GM19455 (cell line): ENCODE measurements at regions not wholly inside any gene's neighbourhood (a gene's known extent, or its start where the extent isn't known, plus 50 kb on each side); places are given as distances from the start of the nearest gene placed in this dataset.

Source experiments
- ATAC-seq: cut with Tn5 transposase; IDR thresholded peaks from one replicate; pipeline ENCODE4 v1.9.1; 2021; ENCODE audit not compliant: unreplicated experiment

DNA sequence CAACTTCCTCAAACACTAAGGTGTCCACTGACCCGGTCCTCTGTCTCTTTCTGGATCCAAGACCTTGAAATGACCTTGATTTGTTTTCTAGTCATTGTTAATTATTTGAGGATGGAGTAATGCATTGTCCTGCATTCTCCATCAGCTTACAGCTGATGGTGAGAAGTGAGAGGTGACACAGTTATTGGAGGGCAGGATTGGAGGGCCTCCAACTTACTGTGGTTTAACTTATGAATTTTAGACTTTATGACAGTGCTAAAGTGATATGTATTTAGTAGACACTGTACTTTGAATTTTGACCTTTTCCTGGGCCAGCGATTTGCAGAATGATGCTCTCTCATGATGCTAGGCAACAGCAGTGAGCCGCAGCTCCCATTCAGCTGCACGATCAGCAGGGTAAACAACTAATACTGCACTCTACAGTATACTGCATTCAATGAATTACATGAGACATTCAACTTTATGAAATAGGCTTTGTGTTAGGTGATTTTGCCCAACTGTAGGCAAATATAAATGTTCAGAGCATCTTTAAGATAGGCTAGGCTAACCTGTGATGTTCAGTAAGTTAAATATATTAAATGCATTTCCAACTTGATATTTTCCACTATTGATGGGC lies 200.0 kb upstream of the MEX3C start:
- ATAC-seq = no peak

GRCh38 chr18:51398104-51398503 lies 200.6 kb upstream of the MEX3C start:
- no peak for ATAC-seq

DNA sequence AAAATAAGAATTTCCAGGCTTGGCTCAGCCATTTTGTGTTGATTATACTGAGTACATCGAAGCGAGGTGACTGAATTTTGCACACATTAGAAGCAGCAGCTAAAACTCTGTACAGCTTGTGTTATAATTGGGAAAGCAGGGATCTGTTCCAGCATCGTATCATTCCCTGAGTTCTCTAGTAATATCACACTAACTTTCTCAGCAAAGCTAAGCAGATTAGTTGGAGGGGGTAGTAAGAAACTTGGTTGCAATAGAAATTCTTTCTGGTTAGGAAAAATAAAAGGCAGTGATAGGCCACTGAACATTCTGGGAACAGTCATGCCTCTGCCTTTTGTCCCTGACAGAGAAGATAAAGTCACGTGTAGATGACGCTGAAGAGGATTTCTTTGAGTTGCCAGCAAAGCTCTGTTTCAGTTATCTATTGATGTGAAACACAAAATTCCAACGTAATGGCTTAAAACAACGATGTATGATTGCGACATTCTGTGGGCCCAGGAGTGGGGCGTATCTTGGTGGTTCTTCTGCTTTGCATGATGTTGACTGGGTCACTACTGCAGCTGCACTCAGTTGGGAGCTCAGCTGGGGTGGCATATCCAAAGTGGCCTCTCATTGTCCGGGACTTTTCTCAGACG lies 202.1 kb upstream of the MEX3C start:
- no peak for ATAC-seq

DNA sequence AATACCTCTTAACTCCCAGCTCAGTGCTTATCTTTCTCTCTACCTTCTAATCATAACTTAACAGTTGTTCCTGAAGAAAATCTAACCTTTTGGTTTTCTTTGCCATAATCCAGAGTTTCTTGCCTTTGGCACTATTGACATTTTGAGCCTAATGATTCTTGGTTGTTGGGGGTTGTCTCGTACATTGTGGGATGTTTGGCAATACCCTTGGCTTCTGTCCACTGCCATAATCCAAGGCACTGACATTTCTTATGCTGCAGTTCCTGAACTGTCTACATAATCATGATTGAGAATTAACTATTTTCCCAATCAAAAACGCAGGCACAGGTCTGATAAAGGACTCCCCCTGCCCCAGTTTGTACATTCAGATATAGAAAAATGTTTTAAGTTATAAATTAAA lies 203.2 kb upstream of the MEX3C start:
- ATAC-seq = no peak

DNA sequence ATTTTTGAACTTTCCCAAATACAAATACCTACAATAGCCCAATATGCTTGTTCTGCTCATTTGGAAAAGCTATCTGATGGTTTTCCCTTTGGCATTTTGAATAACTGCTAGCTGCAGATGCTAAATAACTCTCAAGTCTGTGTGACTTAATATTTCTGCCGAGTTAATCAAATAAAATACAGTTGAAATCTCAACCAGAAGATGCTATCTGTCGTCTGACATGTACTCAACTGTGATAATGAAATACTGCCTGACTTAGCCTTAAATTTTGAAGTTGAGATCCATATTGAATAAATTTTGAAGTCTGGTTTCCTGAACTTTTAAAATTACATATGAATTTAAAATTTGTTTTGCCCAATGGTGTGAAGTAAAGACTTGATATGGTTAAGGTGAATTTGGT lies 204.4 kb upstream of the MEX3C start:
- ATAC-seq = no peak

GRCh38 chr18:51404620-51405019 lies 207.1 kb upstream of the MEX3C start:
- no peak for ATAC-seq

DNA sequence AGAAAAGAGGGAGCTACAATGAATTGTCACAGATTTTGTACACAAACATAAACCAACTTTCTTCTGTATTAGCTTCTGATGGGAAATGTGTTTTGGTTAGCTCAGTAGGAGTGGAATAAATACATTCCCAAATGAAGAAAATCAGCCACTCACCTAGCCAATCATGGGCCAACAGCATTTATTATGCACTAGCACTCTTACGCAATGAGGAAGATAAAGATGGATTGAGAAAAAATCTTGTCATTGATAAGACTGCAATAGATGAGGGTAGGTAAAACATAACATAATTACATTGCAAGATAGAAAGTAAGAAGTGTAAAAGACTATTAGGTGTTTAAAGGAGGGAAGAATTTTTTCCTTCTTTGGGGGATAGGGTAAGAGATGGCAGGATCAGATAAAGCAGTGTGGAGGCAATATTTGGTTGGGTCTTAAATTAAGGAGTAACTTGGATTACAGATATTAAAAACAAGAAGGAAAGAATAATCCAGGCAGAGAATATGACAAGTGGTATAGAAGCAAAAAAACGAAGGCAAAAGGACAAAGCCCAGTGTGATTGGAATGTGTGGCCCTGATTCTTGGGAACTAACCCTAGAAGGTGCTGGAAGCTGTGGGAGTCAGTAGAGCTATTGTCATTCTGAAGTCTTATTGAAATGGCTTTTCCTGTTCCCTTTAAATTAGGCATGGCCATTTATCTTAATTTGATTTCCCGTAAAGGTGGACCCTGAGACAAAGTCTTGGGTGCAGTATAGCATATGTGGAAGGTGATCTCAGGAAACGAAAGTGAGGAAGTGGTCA lies 208.4 kb upstream of the MEX3C start:
- no peak for ATAC-seq

DNA sequence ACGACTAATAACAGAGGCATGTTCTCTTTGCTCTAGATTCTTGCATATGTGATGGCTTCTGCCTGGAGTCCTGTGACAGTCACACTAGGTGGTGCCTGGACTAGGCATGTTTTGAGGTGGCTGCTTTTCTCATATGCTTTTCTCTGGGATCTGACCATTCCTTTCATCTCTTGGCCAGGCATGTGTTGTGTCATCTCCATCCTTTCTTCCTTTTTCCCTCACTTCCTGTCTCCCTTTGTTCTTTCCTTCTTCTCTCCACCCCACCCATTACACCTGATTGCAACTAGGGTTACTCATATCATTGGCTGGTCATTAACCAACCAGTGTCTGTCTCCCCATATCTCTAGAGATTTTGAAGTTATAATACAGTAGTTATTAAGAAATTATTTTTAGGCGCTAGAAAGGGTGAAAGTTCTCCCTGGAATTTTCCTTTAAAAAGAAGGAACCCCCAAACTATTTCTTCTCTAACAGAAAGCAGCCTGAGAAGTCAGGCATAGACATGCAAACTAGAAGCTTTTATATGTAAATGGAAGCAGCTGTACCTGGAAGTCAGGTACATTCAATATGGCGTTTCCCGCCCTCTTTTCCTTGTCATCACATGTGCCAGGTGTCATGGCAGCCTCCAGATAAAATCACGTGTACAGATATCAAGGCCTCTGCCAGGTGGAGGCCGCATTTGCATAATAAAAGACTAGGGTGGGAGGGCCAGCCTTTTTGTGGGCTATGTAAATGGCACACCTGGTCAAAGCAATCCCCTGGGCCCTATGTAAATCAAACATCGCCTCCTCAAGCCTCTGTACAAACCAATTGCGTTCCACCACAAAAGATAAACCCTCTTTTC lies 220.4 kb upstream of the MEX3C start:
- no peak for ATAC-seq

DNA sequence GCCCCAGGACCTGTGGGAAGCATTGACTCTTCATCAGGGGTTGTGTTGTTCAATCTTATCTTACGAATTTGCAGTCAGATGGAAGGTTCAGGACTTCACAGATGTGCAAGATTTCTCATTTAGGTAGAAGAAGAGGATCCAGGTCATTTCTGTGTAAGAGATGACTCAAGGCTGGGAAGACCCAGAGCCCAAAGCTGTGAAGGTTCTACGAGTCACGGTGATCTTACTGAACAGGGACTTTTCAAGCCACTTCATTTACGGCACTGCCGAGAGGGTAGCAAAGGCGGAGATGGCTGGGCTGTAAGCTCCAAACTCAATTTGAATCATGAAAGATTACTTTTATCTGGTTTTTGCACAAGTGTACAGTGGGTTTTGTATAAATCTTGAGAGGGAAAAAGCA lies 228.0 kb upstream of the MEX3C start:
- ATAC-seq = no peak

GRCh38 chr18:51425889-51426288 lies 228.4 kb upstream of the MEX3C start:
- no peak for ATAC-seq

DNA sequence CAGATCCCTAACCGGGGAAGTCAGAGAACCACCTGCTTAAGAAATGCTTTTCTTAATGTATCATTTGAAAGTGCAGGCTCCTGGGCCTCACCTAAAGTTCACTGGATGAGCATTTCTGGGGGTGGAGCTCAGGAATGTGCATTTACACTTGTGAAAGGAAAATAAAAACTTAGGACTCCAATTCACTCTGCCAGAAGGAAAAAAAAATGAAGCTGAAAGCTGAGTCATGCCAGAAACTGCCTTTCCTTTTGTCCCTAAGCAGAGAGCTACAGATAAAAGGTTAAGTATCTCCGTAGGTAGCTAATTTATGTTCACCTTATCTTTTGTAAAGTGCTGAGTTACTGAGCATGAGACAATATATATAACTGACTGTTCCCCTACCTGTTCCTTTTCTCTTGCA lies 229.5 kb upstream of the MEX3C start:
- ATAC-seq = no peak

DNA sequence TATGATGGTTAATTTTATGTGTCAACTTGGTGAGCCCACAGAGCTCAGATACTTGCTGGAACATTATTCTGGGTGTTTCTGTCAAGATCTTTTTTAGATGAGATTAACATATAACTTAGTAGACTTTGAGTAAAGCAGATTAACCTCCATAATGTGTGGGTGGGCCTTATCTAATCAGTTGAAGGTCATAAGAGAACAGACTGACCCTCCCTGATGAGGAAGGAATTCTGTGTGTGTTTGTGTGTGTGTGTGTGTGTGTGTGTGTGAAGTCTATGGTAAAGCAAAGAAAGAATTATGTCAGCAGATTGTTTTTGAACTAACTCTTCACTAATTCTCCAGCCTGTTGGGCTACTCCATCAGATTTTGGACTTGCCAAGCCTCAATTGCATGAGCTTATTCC lies 232.2 kb upstream of the MEX3C start:
- no peak for ATAC-seq

DNA sequence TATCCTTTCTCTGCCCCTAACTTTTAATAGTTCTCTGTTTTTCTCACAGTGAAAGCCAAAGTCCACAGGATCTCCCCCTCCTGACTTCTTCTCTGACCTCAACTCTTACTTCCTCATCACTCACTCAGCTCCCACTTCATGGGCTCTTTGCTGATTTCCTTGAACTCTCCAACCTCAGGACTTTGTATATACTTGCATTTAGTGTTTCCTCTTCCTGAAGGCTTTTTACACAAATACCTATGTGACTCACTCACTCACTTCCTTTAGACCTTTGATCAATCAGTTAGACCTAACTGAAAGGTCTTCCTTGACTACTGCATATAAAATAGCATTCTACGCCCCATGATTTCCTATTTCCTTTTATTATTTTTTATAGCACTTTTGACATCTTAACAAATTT lies 233.1 kb upstream of the MEX3C start:
- ATAC-seq = no peak

DNA sequence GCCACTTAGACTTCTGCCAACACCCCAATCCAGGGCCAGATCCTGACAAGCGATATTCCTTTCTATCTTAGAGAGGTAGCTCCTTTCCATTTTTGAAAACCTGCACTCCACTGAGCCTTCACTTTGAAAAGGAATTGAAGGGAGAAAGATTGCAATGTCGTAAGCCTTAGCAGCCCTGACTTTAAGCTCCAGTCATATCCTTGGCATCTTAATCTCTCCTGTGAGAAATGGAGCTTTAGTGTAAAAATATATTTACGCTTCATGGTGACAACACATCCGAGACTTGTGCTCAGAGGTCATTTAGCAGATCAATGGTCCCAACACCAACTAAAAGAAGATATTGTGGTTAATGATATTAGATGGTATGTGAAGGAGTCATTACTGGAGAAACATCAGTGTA lies 235.8 kb upstream of the MEX3C start:
- ATAC-seq = no peak

GRCh38 chr18:51433881-51434280 lies 236.4 kb upstream of the MEX3C start:
- no peak for ATAC-seq

DNA sequence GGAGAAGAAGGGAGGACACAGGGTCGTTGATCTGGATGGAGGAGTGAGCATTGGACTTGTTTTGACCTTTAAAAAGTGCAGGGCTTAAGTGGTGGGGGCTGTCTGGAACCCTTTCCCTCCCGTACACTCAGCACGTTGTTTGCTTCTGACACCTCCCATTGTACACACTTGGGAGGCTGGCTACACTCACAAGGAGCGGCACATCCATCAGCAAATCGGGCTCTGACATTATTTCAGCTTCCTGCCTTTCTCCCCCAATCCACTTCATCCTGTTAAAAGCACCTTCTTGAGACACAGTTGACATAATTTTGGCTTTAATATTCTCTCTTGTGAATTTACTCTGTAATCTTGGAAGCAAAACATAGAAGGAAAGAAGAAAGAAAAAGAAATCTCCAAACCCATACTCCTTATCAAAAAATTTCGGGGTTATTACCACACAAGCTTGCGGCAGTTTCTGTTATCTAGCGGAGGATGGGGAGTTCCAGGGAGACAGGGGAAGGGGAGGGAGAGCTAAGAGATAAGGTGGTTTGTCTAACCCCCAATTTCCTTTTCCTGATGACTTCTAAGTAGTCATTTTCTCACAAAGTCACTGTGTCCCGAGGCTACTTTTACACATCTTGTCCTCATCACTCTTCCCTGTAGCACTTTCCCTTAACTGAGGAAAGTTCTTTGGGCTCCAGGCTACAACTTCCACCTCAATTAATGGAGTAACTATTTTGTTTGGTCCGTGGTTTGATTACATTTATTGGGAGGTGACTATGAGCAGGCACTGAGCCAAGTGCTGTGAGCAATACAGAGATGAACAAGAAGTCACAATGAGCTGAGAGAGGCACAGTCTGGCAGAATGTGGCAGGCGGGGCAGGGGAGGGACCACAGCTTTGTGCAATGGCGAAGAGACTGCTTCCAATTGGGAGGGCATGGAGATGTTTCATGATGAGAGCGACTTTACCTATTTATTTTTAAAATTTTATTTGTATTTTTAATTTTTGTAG lies 240.1 kb upstream of the MEX3C start:
- ATAC-seq = no peak

DNA sequence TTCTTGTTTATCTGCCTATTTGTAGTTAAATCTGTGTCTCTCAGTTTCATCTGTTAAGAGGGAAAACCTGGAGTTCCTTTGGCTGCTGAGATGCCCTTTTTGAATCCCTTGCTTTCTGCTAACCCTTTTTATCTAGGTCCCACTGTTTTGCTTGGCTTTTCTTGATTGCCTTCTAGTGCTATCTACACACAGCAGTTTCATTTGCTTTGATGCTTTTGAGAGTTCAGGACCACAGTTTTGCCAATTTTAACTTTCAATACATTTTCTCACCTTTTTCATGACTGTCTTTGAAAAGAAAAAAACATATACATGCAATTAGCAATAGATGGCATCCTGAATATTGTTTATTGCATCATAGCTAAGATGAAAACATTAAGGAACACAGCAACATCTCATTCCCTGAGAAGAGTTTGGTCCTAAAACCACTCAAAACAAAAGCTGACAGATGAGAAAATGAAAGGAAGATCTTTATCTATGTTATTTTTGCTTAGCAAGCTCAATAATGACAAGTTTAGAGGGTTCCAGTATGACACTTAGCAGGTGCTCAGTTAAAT lies 241.4 kb upstream of the MEX3C start:
- ATAC-seq = no peak

GRCh38 chr18:51442012-51442411 lies 244.5 kb upstream of the MEX3C start:
- no peak for ATAC-seq

GRCh38 chr18:51446571-51447210 lies 249.2 kb upstream of the MEX3C start:
- no peak for ATAC-seq
